Stimulated activated naive CD4-positive, alpha-beta T cell (primary cell): ENCODE measurements at regions not wholly inside any gene's neighbourhood (a gene's known extent, or its start where the extent isn't known, plus 50 kb on each side); places are given as distances from the start of the nearest gene placed in this dataset.

Experiments
- DNase-seq, 6 experiments: peaks; one replicate each; lab custom pipeline; 2025; lab: John Stamatoyannopoulos, UW

GRCh38 chr1:80799457-80799856, 1001.3 kb upstream of the ADGRL2 start:
- no peak for DNase-seq

- no peak for DNase-seq
These were observed 1021.5 kb upstream of the ADGRL2 start for GRCh38 chr1:80779275-80779674.

- DNase-seq, result no peak
These were observed 1022.5 kb upstream of the ADGRL2 start for GRCh38 chr1:80778094-80778840.

GRCh38 chr1:80776266-80776665, 1024.5 kb upstream of the ADGRL2 start:
- DNase-seq, result no peak

DNA sequence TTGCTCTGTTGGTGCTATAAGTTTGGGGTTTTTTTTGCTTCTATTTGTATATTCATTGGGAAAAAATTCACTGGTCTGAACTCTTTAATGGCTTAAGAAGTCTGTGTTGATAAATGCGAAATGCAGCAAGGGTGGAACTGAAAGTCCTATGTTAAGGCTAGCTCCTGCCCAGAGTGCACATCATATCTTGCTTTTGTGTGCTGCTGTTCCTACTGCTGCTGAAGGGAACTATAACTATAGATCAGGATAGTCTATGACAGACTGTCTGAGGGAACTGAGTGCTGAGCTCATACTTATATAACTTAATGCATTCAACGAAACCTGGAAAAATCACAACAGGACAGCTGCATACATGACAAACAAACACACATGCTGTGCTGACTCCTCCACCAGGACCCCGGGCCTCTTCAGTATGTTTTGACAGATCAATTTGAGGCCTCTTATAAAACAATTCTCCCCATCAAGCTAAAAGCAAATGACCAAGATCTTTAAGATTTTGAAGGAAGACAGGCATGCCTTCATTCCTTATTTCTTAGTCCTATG, 1031.5 kb upstream of the ADGRL2 start:
- DNase-seq, result no peak

DNA sequence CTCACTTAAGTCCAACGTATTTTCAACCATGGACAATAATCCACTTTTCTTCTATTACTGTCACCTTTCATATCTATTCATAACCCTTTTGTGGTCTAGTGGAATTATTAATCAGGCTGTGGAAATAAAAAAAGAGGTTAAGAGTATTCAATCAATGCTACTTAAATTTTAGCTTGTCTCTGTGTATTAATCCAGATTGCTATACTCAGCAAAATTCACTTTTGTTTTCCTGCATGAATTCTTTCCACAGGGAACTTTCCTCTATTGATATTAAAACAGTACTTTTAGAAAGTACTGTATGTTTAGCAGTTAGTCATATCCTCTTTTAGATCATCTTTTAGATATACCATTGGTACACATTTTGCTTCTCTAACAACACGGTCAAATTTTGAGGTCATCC, 1033.0 kb upstream of the ADGRL2 start:
- no peak for DNase-seq

DNA sequence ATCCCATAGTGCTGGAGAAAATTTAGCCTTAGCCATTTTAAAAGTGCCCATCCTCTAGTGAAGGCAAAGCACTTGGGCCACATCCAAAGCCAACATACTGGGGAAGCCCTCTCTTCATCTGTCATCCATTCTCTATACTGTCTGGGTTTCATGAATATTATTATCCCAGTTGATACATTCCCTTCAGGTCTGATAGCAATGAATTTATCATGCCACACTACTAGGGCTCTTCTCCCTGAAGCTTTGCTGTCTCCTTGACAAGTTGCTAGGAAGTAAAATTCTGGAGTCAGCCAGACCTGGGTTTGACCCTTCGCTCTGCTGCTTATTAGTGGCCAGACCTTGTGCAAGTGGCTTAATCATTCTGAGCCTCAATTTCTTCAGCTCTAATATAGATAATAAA, 1041.4 kb upstream of the ADGRL2 start:
- DNase-seq, result no peak

DNA sequence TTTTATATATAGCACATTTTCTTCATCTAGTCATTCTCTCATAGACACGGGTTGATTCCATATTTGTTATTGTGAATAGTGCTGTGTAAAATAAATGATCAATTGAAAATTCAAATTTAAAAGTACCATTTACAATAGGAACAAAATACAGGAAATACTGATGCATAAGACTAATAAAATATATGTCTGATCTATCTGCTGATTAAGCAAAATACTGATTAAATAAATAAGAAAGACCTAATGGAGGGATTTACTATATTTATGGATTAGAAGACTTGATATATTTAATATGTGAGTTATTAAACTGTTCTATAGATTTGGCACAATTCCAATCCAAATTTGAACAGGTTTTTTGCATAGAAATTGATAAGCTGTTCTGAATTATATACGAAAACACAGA, 1044.8 kb upstream of the ADGRL2 start:
- no peak for DNase-seq

DNA sequence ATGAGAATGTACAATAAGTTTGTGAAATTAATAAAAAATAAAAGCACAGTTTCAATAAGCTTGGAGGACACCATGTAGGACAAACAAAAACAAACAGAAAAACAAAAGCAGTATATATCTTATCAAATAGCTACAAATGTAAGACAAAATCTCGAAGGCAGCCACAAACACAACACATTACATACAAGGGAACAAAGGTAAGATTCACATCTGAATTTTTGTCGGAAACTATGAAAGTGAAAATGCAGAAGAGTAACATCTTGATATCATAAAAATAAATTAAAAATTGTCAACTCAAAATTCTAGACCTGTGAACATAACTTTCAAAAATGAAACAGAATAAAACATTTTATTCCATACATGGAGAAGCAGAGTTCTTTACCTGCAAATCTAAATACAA, 1049.5 kb upstream of the ADGRL2 start:
- DNase-seq, result no peak

GRCh38 chr1:80731241-80731894, 1069.4 kb upstream of the ADGRL2 start:
- no peak for DNase-seq

DNA sequence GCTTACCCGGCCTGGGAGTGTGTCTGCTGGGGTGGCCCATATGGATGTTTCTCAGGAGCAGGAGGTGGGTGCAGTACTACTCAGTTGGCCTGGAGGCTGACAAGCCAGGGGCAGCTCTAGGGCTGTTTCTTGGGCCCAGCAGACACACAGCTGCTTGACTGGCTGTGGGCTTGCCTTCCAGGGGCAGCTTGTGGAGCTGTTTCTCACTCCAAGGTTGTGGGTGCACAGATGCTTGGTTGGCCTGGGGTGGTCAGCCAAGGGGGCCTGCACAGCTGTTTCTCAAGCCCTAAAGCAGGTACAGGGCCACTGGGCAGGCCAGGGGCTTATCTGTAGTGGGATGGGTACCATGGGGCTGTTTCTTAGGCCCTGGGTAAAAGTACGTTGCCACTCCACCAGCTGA, 1078.1 kb upstream of the ADGRL2 start:
- no peak for DNase-seq

- no peak for DNase-seq
These were observed 1094.2 kb upstream of the ADGRL2 start for GRCh38 chr1:80706526-80706925.

DNA sequence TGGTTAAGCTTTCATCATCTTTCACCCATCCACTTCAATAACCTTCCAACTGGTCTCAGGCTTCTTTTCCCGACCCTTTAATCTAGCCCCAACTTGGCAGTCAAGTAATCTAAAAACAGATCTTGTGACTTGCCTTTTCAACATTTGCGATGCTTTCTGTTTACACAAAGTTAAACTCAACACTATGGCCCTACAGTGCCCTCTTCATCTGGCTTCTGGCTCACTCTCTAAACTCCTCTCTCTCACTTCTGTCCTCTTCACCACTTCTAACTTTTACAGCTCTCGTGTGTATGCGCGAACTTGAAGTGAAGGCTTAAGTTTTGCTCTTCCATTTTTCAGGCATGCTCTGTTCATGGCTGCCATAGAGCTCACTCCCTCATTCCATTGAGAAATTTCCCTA, 1122.3 kb upstream of the ADGRL2 start:
- no peak for DNase-seq

DNA sequence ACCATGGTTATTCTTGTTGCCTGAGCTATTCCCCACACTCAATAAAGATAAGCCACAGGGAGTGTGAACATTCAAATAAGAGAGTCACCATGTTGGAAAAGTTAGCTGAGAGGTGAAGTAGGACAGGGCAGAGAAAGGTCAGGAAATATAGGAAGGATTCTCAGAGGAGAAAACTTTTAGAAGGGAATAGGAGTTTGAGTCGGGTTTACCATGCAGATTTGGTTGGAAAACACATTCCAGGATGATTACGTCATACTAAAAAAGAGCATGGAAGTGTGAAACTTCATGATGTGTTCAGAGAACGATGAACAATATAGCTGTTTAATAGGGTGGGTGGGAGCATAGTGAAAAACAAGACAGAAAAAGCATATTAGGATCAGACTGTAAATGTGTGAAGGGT, 1125.3 kb upstream of the ADGRL2 start:
- no peak for DNase-seq

DNA sequence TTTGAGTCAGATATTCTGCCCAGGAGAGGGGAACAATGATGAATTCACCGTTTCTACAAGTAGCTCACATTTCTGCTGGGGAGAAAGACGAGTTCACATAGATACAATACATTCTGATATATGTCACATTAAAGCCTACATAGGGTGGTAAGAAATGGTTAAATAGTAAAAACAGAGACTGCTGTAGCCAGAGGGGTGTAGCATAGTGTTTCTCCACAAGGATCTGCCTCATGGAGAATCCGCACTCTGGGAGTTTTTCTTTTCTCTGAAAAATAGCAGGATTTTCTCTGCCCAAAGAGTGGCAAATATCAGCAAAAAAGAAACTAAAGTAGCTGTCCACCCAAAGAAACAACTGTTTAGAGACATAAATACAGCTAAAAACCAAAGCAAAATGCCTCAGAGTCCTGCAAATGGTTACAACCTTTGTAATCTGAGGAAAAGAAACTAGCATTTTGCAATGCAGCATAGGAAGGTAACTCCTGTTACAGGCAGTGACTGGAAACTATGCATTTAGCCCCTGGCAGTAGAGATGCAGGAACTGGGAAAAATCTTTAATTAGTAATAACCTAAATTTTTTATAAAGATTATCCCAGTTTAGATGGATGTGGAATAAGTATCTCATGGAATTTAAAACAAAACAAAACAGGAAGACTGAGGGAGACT, 1126.7 kb upstream of the ADGRL2 start:
- DNase-seq, result no peak

- DNase-seq, result no peak
These were observed 1132.4 kb upstream of the ADGRL2 start for GRCh38 chr1:80668372-80668771.

DNA sequence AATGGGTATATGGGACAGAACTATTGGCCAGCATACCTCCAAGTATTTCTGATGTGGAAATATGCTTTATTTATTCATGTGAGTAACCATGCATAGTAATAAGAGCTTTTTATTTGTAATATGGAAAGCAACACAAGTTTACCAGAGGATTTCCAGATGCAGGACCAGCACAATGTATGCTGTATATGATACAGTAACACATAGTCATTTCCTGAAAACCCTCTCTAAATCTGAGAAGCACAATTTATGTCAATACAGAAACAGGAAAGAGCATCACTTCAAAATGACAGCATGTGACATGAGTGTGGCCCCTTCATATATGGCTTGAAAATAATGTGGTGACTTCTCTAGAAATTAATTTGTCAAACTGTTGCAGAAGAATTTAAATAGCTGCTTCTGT, 1134.7 kb upstream of the ADGRL2 start:
- no peak for DNase-seq

GRCh38 chr1:80659161-80659560, 1141.6 kb upstream of the ADGRL2 start:
- DNase-seq, result no peak

GRCh38 chr1:80657707-80658106, 1143.0 kb upstream of the ADGRL2 start:
- DNase-seq, result no peak

- no peak for DNase-seq
These were observed 1143.6 kb upstream of the ADGRL2 start for GRCh38 chr1:80657044-80657643.

DNA sequence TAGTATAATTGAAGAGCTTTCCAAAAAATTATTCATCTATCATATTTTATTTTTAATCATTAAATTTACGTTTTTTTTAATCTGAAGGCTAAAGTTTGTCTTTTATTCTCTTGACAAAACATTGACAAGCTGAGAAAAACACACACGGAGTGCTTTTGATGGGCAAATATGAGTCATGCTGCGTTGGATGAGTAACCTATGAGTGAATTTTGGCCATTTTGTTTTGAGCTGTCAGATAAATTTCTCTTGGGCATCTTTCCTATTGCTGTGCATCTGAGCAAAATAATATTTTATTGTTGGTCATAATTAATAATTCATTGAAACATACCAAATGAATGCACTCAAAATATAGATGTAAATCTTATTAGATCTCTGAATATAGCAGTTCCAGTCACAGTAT, 1144.1 kb upstream of the ADGRL2 start:
- no peak for DNase-seq

DNA sequence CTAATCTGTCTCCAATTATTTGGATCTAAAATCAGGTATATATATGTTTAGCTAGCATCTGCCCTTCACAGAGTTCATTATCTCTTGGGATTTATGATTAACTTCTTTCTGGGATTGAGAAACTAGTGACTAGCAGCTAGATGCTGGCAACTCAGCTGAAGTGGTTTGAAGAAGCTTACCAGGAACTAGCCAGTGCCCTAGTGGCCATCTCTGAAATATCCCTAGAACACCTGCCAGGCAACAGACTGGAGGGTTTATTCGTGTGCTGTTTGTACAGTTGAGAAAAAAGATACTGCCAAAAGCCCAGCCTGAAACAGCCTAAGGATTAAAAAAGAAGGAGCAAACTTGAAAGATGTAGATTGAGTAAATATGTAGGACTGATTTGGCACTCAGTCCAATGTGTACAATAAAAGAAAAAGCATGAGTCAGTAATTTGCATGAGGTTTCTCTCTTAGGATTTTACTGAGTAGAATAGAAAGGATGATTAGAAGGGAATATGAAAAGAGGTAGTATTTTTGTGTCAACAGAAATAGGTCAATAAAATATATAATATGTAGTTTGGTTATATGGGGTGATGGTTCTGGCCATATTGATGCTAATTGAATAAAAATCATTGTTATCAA, 1144.6 kb upstream of the ADGRL2 start:
- no peak for DNase-seq
